Heart left ventricle (tissue), 16 donors: ENCODE measurements at regions not wholly inside any gene's neighbourhood (a gene's known extent, or its start where the extent isn't known, plus 50 kb on each side); places are given as distances from the start of the nearest gene placed in this dataset.
"Not testable (repeated sequence)": the region's sequence is repeated elsewhere in the genome, so short reads cannot be mapped to it uniquely, and the experiment has no call there.

Source experiments
- ATAC-seq, 4 donors: fragments of 200-7000 bp; cut with Tn5 transposase; one replicate each; pipeline ENCODE4 v1.9.1; 2020 to 2022; ENCODE audit warnings: moderate library complexity in 4 of 4, mild to moderate bottlenecking in 3 of 4, moderate number of reproducible peaks in 1 of 4
- DNase-seq, 5 donors: peaks; one replicate each; pipeline ENCODE4 v3.0.0-alpha.2; 2020
- H3K27ac ChIP-seq, 12 donors: fragments of 200-600 bp; sonication (generic) in 4 of 12; one replicate each; pipeline versions ENCODE4 v1.5.0 to v1.8.0; 2016 to 2022; ENCODE audit warnings: mild to moderate bottlenecking in 2 of 12
- H3K27me3 ChIP-seq, 9 donors: fragments of 200-600 bp; sonication (generic) in 2 of 9; one replicate each; pipeline versions ENCODE4 v1.5.1 to v1.8.0; 2016 to 2022; ENCODE audit warnings: mild to moderate bottlenecking in 3 of 9
- H3K36me3 ChIP-seq, 9 donors: fragments of 200-600 bp; sonication (generic) in 2 of 9; one replicate each; pipeline versions ENCODE4 v1.5.0 to v1.8.0; 2018 to 2022; ENCODE audit warnings: mild to moderate bottlenecking in 2 of 9
- H3K4me1 ChIP-seq, 12 donors: fragments of 200-600 bp; sonication (generic) in 4 of 12; one replicate each; pipeline versions ENCODE4 v1.5.0 to v1.8.0; 2016 to 2022; ENCODE audit warnings: mild to moderate bottlenecking in 3 of 12
- H3K4me3 ChIP-seq, 12 donors: fragments of 200-600 bp; sonication (generic) in 4 of 12; one replicate each; pipeline versions ENCODE4 v1.5.0 to v1.8.0; 2017 to 2022; ENCODE audit warnings: mild to moderate bottlenecking in 9 of 12, moderate library complexity in 4 of 12
- H3K9me3 ChIP-seq, 12 donors: fragments of 200-600 bp; sonication (generic) in 4 of 12; one replicate each; pipeline versions ENCODE4 v1.5.0 to v1.8.0; 2016 to 2022; ENCODE audit warnings: mild to moderate bottlenecking in 1 of 12
- CTCF ChIP-seq, 12 donors: fragments of 200-600 bp; sonication (generic) in 4 of 12; IDR thresholded peaks; one replicate each; pipeline versions ENCODE4 v1.5.0 to v1.8.0; 2018 to 2022; ENCODE audit warnings: antibody characterized with exemption in 12 of 12, mild to moderate bottlenecking in 5 of 12
- POLR2A ChIP-seq, 2 donors: fragments of 450-650 bp; IDR thresholded peaks; one replicate each; pipeline ENCODE4 v1.6.1; 2017; ENCODE audit warnings: antibody characterized with exemption in 2 of 2, mild to moderate bottlenecking in 2 of 2, moderate library complexity in 2 of 2
- WGBS, 4 donors: extraction: QIAGEN DNeasy Blood & Tissue Kit in 2 of 4; methylation state at CpG; one replicate each; pipeline versions ENCODE4 v1.1.5 to v1.1.7; 2013 to 2018; 5-methylcytosine and 5-hydroxymethylcytosine counted together
- intact Hi-C, 10 donors: fragments of 100-400 bp; cut with DNase I; formaldehyde crosslinking; loops; one replicate each; pipeline versions ENCODE4 v1.11.1 to v1.14.2; 2022
- donor health status: ischemic (EF 13 %, LVEDD 7.1; RV severe dilation, severe dysfunction).
- donor health status: healthy with polysubstance abuse.
- donor health status: DM: no; HTN: yes; CAD: no.
- donor health status: DM: no; HTN: no; CAD: no.
- donor health status: ischemic (EF 25% LVEDD 6.9; RV normal size, moderate dysfunction).
- donor health status: ischemic (EF 25% LVEDD 5.7; RV mildly dilated, moderate dysfunction).
- donor health status: healthy.
- donor health status: DM: yes; HTN: yes; CAD: no.
- donor health status: ischemic (EF 35%, LVEDD 5.7; RV mildly dilated, moderate dysfunction).
- donor health status: nonischemic (EF 11% LVEDD 7.7; RV severe dilation, severe dysfunction).
- donor health status: DM: yes; HTN: yes; CAD: no.
- donor health status: PGD.
- donor health status: ischemic (EF 29% LVEDD 5.4; RV normal size, mild dysfunction).
- donor health status: nonischemic (EF 23%, LVEDD 6.1; RV moderate dilation, normal function).

- no peak overlapping the region for H3K4me3 ChIP-seq
- DNase-seq = no peak
- no peaks in the 10 kb centered on the region for H3K27me3 ChIP-seq
- no peaks in the 10 kb centered on the region for H3K36me3 ChIP-seq
- TF ChIP-seq POLR2A (IDR thresholded peaks at IDR 0.05) (no peak), CTCF (IDR thresholded peaks at IDR 0.05) (no peak)
- peaks cover 0 to 4% (median 0%) of the 10 kb centered on the region in 12 donors for H3K9me3 ChIP-seq
- WGBS, 4 donors = 73 to 85% (median 84%) methylated on average over 3 of the region's 3 CpGs
- peak in 1 of 4 donors; percentile 28 for ATAC-seq
- no peak overlapping the region for H3K27ac ChIP-seq
- peaks cover 0 to 39% (median 0%) of the 10 kb centered on the region in 12 donors for H3K4me1 ChIP-seq
- intact Hi-C loops = no loop called here
These were observed 147.3 kb downstream of the PCDH7 start for GRCh38 chr4:30867427-30867826.

- DNase-seq = no peak
- WGBS, 4 donors = 69 to 75% (median 73%) methylated on average over 5 of the region's 5 CpGs
- H3K4me3 ChIP-seq = no peak overlapping the region
- peaks cover 0 to 31% (median 0%) of the 10 kb centered on the region in 12 donors for H3K4me1 ChIP-seq
- no peaks in the 10 kb centered on the region for H3K36me3 ChIP-seq
- peak overlapping the region in 1 of 12 donors; percentile 22 for H3K27ac ChIP-seq
- TF ChIP-seq CTCF (IDR thresholded peaks at IDR 0.05) (no peak), POLR2A (IDR thresholded peaks at IDR 0.05) (no peak)
- peaks cover 0 to 4% (median 0%) of the 10 kb centered on the region in 12 donors for H3K9me3 ChIP-seq
- ATAC-seq = no peak
- no peaks in the 10 kb centered on the region for H3K27me3 ChIP-seq
- intact Hi-C loops = no loop called here
These were observed 148.1 kb downstream of the PCDH7 start for GRCh38 chr4:30868111-30868895.

- 89 to 100% (median 91%) methylated on average over 1 of the region's 1 CpG for WGBS, 4 donors
- H3K36me3 ChIP-seq, H3K27me3 ChIP-seq, H3K27ac ChIP-seq, intact Hi-C loops, H3K9me3 ChIP-seq, DNase-seq, H3K4me3 ChIP-seq, ATAC-seq: not testable (repeated sequence)
- peaks cover 0 to 24% (median 0%) of the 10 kb centered on the region in 12 donors for H3K4me1 ChIP-seq
These were observed 149.2 kb downstream of the PCDH7 start for GRCh38 chr4:30869387-30869786.

- DNase-seq (no peak), ATAC-seq (peak in 2 of 4 donors; percentile 67 to 74)
- Histone ChIP-seq H3K36me3 (no peaks in the 10 kb centered on the region), H3K9me3 (peaks cover 0 to 7% (median 0%) of the 10 kb centered on the region in 12 donors), H3K4me3 (no peak overlapping the region), H3K4me1 (peaks cover 0 to 18% (median 0%) of the 10 kb centered on the region in 12 donors), H3K27me3 (no peaks in the 10 kb centered on the region), H3K27ac (no peak overlapping the region)
- no peak for TF ChIP-seq POLR2A (IDR thresholded peaks at IDR 0.05)
- no peak for TF ChIP-seq CTCF (IDR thresholded peaks at IDR 0.05)
- intact Hi-C loops = no loop called here
- 57 to 78% (median 69%) methylated on average over 2 of the region's 2 CpGs for WGBS, 4 donors
These were observed 150.3 kb downstream of the PCDH7 start for GRCh38 chr4:30870513-30870912.
